H1 (cell line): ENCODE measurements at regions not wholly inside any gene's neighbourhood (a gene's known extent, or its start where the extent isn't known, plus 50 kb on each side); places are given as distances from the start of the nearest gene placed in this dataset.

ENCODE experiments used
- CTCF ChIA-PET: fragments of 300-600 bp; sonication (Branson Sonifier 250); formaldehyde crosslinking; loops from one replicate; lab custom pipeline; 2021; ENCODE audit not compliant: partially characterized antibody; lab: Charles Lee
- POLR2A ChIA-PET: fragments of 300-600 bp; sonication (Branson Sonifier 250); formaldehyde crosslinking; loops from one replicate; lab custom pipeline; 2021; ENCODE audit warnings: inconsistent platforms; ENCODE audit not compliant: partially characterized antibody; lab: Charles Lee
- DNase-seq, 2 experiments: peaks; one replicate each; pipeline versions ENCODE4 v3.0.0 to v3.0.0-alpha.2; 2010 to 2022; ENCODE audit warnings: low spot score in 2 of 2, low read depth in 1 of 2, mixed read lengths in 1 of 2
- FAIRE-seq: peaks from 2 replicates; lab custom pipeline; 2011; peaks lifted over from hg19 to GRCh38; lab: Jason Lieb, UNC
- H2AFZ ChIP-seq: 2 replicates; pipeline ENCODE4 v1.8.1; 2012; ENCODE audit warnings: low read length, inconsistent platforms
- H2AK5ac ChIP-seq: 2 replicates; pipeline ENCODE4 v1.6.1; 2013; ENCODE audit warnings: low read depth, low read length
- H2BK120ac ChIP-seq: replicated peaks from 2 replicates; pipeline ENCODE3; 2013; ENCODE audit warnings: low read depth, low read length, inconsistent platforms
- H2BK12ac ChIP-seq: 2 replicates; pipeline ENCODE4 v1.6.1; 2013; ENCODE audit warnings: low read depth, low read length
- H2BK15ac ChIP-seq: 2 replicates; pipeline ENCODE4 v1.6.1; 2013; ENCODE audit warnings: low read length
- H2BK20ac ChIP-seq: 2 replicates; pipeline ENCODE4 v1.6.1; 2013; ENCODE audit warnings: low read length
- H2BK5ac ChIP-seq: 2 replicates; pipeline ENCODE4 v1.6.1; 2013; ENCODE audit warnings: low read depth, low read length
- H3K14ac ChIP-seq: 2 replicates; pipeline ENCODE4 v1.6.1; 2013; ENCODE audit warnings: inconsistent platforms; ENCODE audit not compliant: insufficient read length
- H3K18ac ChIP-seq: 2 replicates; pipeline ENCODE4 v1.6.1; 2013; ENCODE audit warnings: low read length; ENCODE audit errors: extremely low read depth
- H3K23ac ChIP-seq: 2 replicates; pipeline ENCODE4 v1.6.1; 2013; ENCODE audit warnings: inconsistent platforms; ENCODE audit not compliant: insufficient read length
- H3K23me2 ChIP-seq: 2 replicates; pipeline ENCODE4 v1.6.1; 2013; ENCODE audit warnings: low read depth, low read length
- H3K27ac ChIP-seq: 2 replicates; pipeline ENCODE4 v1.6.1; 2011; ENCODE audit warnings: low read depth, low read length, inconsistent platforms
- H3K27me3 ChIP-seq, 4 experiments: replicated peaks in 1 of 4; 1 replicate in 1 of 4; 2 replicates in 3 of 4; pipeline versions ENCODE4 v1.6.1 to v1.8.1; 2011 to 2013; ENCODE audit warnings: low read length in 3 of 4, mild to moderate bottlenecking in 3 of 4, inconsistent platforms in 2 of 4, mixed read lengths in 2 of 4, moderate library complexity in 1 of 4; ENCODE audit not compliant: control insufficient read depth in 3 of 4, insufficient read depth in 3 of 4; ENCODE audit errors: extremely low read depth in 1 of 4
- H3K36me3 ChIP-seq, 4 experiments: 2 replicates each; pipeline versions ENCODE4 v1.6.1 to v1.8.1; 2011 to 2013; ENCODE audit warnings: mild to moderate bottlenecking in 4 of 4, low read length in 3 of 4, moderate library complexity in 2 of 4, control low read depth in 1 of 4, inconsistent platforms in 1 of 4; ENCODE audit not compliant: insufficient read depth in 4 of 4, control insufficient read depth in 2 of 4
- H3K4ac ChIP-seq: replicated peaks from 2 replicates; pipeline ENCODE3; 2013; ENCODE audit warnings: low read length, low read depth, mixed read lengths, inconsistent platforms; ENCODE audit not compliant: insufficient read length
- H3K4me1 ChIP-seq, 4 experiments: replicated peaks in 1 of 4; 1 replicate in 1 of 4; 2 replicates in 3 of 4; pipeline versions ENCODE4 v1.6.1 to v1.8.1; 2011 to 2013; ENCODE audit warnings: low read length in 3 of 4, inconsistent platforms in 2 of 4, mixed read lengths in 1 of 4; ENCODE audit not compliant: insufficient read depth in 4 of 4, control insufficient read depth in 3 of 4
- H3K4me2 ChIP-seq, 2 experiments: 2 replicates each; pipeline versions ENCODE4 v1.6.1 to v1.8.1; 2011 to 2013; ENCODE audit warnings: low read depth in 2 of 2, low read length in 2 of 2, control low read depth in 1 of 2, inconsistent platforms in 1 of 2, mild to moderate bottlenecking in 1 of 2; ENCODE audit not compliant: insufficient read depth in 1 of 2
- H3K4me3 ChIP-seq, 4 experiments: fragments of 200-600, 300-600 bp in 1 of 4; sonication (generic), shearing (Covaris generic), sonication (Bioruptor Twin) in 1 of 4; 2 replicates each; pipeline versions ENCODE4 v1.5.1 to v1.8.1; 2011 to 2016; ENCODE audit warnings: low read length in 4 of 4, low read depth in 3 of 4, control low read depth in 2 of 4, inconsistent platforms in 2 of 4, mild to moderate bottlenecking in 2 of 4, mixed read lengths in 1 of 4, moderate library complexity in 1 of 4; ENCODE audit not compliant: insufficient read depth in 2 of 4; ENCODE audit errors: extremely low read depth in 1 of 4
- H3K56ac ChIP-seq: replicated peaks from 2 replicates; pipeline ENCODE3; 2013; ENCODE audit warnings: low read depth, mild to moderate bottlenecking, mixed read lengths, low read length, inconsistent platforms; ENCODE audit not compliant: insufficient read length
- H3K79me1 ChIP-seq: 2 replicates; pipeline ENCODE4 v1.6.1; 2013; ENCODE audit warnings: low read depth, low read length, control low read depth
- H3K79me2 ChIP-seq, 2 experiments: 2 replicates each; pipeline versions ENCODE4 v1.6.1 to v1.8.1; 2012 to 2013; ENCODE audit warnings: low read length in 2 of 2, mild to moderate bottlenecking in 2 of 2, inconsistent platforms in 1 of 2; ENCODE audit not compliant: insufficient read depth in 2 of 2, control insufficient read depth in 1 of 2
- H3K9ac ChIP-seq, 4 experiments: replicated peaks in 1 of 4; 1 replicate in 1 of 4; 2 replicates in 3 of 4; pipeline versions ENCODE4 v1.6.1 to v1.8.1; 2011 to 2013; ENCODE audit warnings: low read depth in 3 of 4, low read length in 3 of 4, control low read depth in 2 of 4, mild to moderate bottlenecking in 2 of 4, moderate library complexity in 2 of 4, inconsistent platforms in 1 of 4; ENCODE audit errors: extremely low read depth in 1 of 4
- H3K9me3 ChIP-seq, 2 experiments: 2 replicates each; pipeline versions ENCODE4 v1.6.1 to v1.8.1; 2012 to 2013; ENCODE audit warnings: mild to moderate bottlenecking in 2 of 2, moderate library complexity in 2 of 2, control low read depth in 1 of 2, inconsistent platforms in 1 of 2, low read depth in 1 of 2, low read length in 1 of 2, mixed read lengths in 1 of 2; ENCODE audit not compliant: insufficient read depth in 2 of 2
- H4K20me1 ChIP-seq, 2 experiments: replicated peaks in 1 of 2; 2 replicates each; pipeline versions ENCODE3 to v1.8.1; 2011 to 2013; ENCODE audit warnings: inconsistent platforms in 2 of 2, low read length in 2 of 2, mild to moderate bottlenecking in 1 of 2; ENCODE audit not compliant: insufficient read depth in 2 of 2, control insufficient read depth in 1 of 2
- H4K5ac ChIP-seq: 2 replicates; pipeline ENCODE4 v1.6.1; 2013; ENCODE audit warnings: low read length, low read depth, mixed read lengths, inconsistent platforms; ENCODE audit not compliant: insufficient read length
- H4K8ac ChIP-seq: 2 replicates; pipeline ENCODE4 v1.8.0; 2013; ENCODE audit warnings: mild to moderate bottlenecking, moderate library complexity, low read length, inconsistent platforms; ENCODE audit not compliant: insufficient read depth; ENCODE audit errors: extremely low read depth
- H4K91ac ChIP-seq: replicated peaks from 2 replicates; pipeline ENCODE3; 2013; ENCODE audit warnings: low read length, mixed read lengths, inconsistent platforms; ENCODE audit not compliant: insufficient read length
- BACH1 ChIP-seq: IDR thresholded peaks from 2 replicates; pipeline ENCODE4 v1.6.1; 2012; ENCODE audit warnings: low read length, improper control_type of control experiment
- CHD1 ChIP-seq: IDR thresholded peaks from 2 replicates; pipeline ENCODE4 v1.6.1; 2012; ENCODE audit warnings: low read depth, low read length, improper control_type of control experiment
- HDAC2 ChIP-seq, 2 experiments: fragments of 300-600 bp in 1 of 2; sonication (generic) in 1 of 2; IDR thresholded peaks; 2 replicates each; pipeline ENCODE4 v1.6.1; 2011 to 2012; ENCODE audit warnings: low read depth in 2 of 2, low read length in 2 of 2, mild to moderate bottlenecking in 2 of 2, moderate library complexity in 2 of 2, borderline replicate concordance in 1 of 2, inconsistent platforms in 1 of 2
- KDM5A ChIP-seq: fragments of 200-600 bp; IDR thresholded peaks from 2 replicates; pipeline ENCODE4 v1.7.1; 2012; ENCODE audit warnings: mild to moderate bottlenecking, low read length, inconsistent platforms, mixed read lengths
- PHF8 ChIP-seq: fragments of 200-600 bp; sonication (generic); conservative IDR thresholded peaks from 2 replicates; pipeline ENCODE4 v1.7.1; 2012; ENCODE audit warnings: low read depth, mild to moderate bottlenecking, inconsistent platforms, low read length, moderate library complexity
- POLR2AphosphoS5 ChIP-seq: IDR thresholded peaks from 2 replicates; pipeline ENCODE4 v1.6.1; 2011; ENCODE audit warnings: low read depth, low read length
- RAD21 ChIP-seq, 2 experiments: IDR thresholded peaks in 1 of 2; conservative IDR thresholded peaks in 1 of 2; 2 replicates each; pipeline ENCODE4 v1.6.1; 2011; ENCODE audit warnings: low read depth in 2 of 2, low read length in 2 of 2, improper control_type of control experiment in 1 of 2, inconsistent platforms in 1 of 2, mild to moderate bottlenecking in 1 of 2, moderate library complexity in 1 of 2
- SIX5 ChIP-seq: IDR thresholded peaks from 2 replicates; pipeline ENCODE4 v1.6.1; 2011; ENCODE audit warnings: mild to moderate bottlenecking, low read depth, low read length
- SP2 ChIP-seq: IDR thresholded peaks from 2 replicates; pipeline ENCODE4 v1.6.1; 2012; ENCODE audit warnings: mild to moderate bottlenecking, low read length, inconsistent platforms
- SUZ12 ChIP-seq: fragments of 200-600 bp; sonication (generic); IDR thresholded peaks from 2 replicates; pipeline ENCODE4 v1.6.1; 2012; ENCODE audit warnings: mild to moderate bottlenecking, inconsistent platforms, low read length, moderate library complexity, mixed read lengths
- WGBS, 2 experiments: shearing (Covaris generic) in 1 of 2; methylation state at CpG; one replicate each; pipeline versions ENCODE4 v1.1.6 to v1.1.7; 2013 to 2015; ENCODE audit warnings: low lambda C conversion rate in 2 of 2, mixed read lengths in 2 of 2, inconsistent platforms in 1 of 2, low coverage in 1 of 2, missing lambda C conversion rate in 1 of 2; ENCODE audit not compliant: insufficient replicate concordance in 2 of 2, insufficient coverage in 1 of 2, insufficient read length in 1 of 2; ENCODE audit errors: extremely low coverage in 1 of 2, missing lambda C conversion rate in 1 of 2; 5-methylcytosine and 5-hydroxymethylcytosine counted together

- Histone ChIP-seq H3K56ac (no peak overlapping the region), H3K9me3 (no peaks in the 10 kb centered on the region), H3K4me3 (no peak overlapping the region), H4K20me1 (no peaks in the 10 kb centered on the region), H3K9ac (no peak overlapping the region), H2AFZ (no peak overlapping the region; the same call in 1 of the 2 replicates), H3K23ac (no peak overlapping the region), H3K18ac (no peak overlapping the region), H3K14ac (no peak overlapping the region), H3K79me2 (no peaks in the 10 kb centered on the region), H3K23me2 (no peaks in the 10 kb centered on the region), H3K4me1 (no peaks in the 10 kb centered on the region), H3K36me3 (no peaks in the 10 kb centered on the region), H2AK5ac (no peak overlapping the region), H2BK5ac (no peak overlapping the region), H2BK12ac (no peak overlapping the region), H3K4ac (no peak overlapping the region), H2BK120ac (no peak overlapping the region), H3K4me2 (no peak overlapping the region), H2BK15ac (no peak overlapping the region), H4K91ac (no peak overlapping the region), H3K27ac (no peak overlapping the region), H3K27me3 (no peaks in the 10 kb centered on the region), H2BK20ac (no peak overlapping the region), H3K79me1 (no peaks in the 10 kb centered on the region), H4K8ac (no peak overlapping the region), H4K5ac (no peak overlapping the region)
- CTCF ChIA-PET, result interaction anchor here (0.9 kb wide), 1 partner anchor 8 kb away, joined by 3 read pairs; no protein-coding TSS in a partner anchor
- WGBS, 2 experiments, result 89% methylated on average over 1 of the region's 1 CpG; no CpG with 5 or more reads in 1 of the 2 experiments
- no peak for TF ChIP-seq SP2
- TF ChIP-seq HDAC2 (IDR thresholded peaks at IDR 0.05; ENCODE audit: borderline replicate concordance in 1 of 2, low read depth in 2 of 2, low read length in 2 of 2), result no peak
- no peak for TF ChIP-seq BACH1
- no peak for TF ChIP-seq PHF8
- TF ChIP-seq POLR2AphosphoS5, result no peak
- TF ChIP-seq SIX5, result no peak
- TF ChIP-seq KDM5A, result no peak
- TF ChIP-seq SUZ12, result no peak
- TF ChIP-seq CHD1, result no peak
- no peak for TF ChIP-seq RAD21 (IDR thresholded peaks at IDR 0.05 in 1 of 2, conservative IDR thresholded peaks at IDR 0.05 in 1 of 2; ENCODE audit: low read depth in 2 of 2, low read length in 2 of 2)
- FAIRE-seq, result no peak
- POLR2A ChIA-PET, result no interaction called here
- no peak for DNase-seq
Observed at GRCh38 chr5:67976181-67976580, 239.4 kb upstream of the PIK3R1 start.
